ENCODE measurements at regions not wholly inside any gene's neighbourhood (a gene's known extent, or its start where the extent isn't known, plus 50 kb on each side); places are given as distances from the start of the nearest gene placed in this dataset.

- no peak for DNase-seq (ENCODE audit: extremely low read depth, low read depth)
- TF ChIP-seq CTCF (IDR thresholded peaks at IDR 0.05; ENCODE audit: low read depth, low read length, missing control alignments): no peak
- H3K4me3 ChIP-seq (replicated peaks; ENCODE audit: low read depth, low read length): no peak overlapping the region
Measured at GRCh38 chr6:164838068-164838615, 471.3 kb downstream of the C6orf118 start.

DNA sequence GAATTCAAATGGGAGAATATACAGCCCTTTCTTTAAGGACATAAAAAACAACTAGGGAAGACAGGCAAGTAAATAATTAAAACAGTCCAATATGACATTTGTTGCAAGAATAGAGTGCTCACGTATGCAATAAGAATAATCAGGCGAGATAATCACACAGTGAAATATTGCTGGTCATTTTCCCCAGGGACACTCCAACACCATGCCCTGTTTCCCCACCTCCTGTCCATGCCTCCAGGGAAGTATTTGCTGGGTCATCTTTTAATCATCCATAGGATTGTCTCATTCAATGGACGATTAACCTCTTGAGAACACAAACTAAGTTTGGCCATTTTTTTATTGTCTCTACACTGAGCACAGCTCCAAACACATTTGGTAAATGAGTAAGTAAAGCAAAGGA, 472.9 kb downstream of the C6orf118 start:
- no peak for DNase-seq (ENCODE audit: extremely low read depth, low read depth)
- TF ChIP-seq CTCF (IDR thresholded peaks at IDR 0.05; ENCODE audit: low read depth, low read length, missing control alignments): no peak

DNA sequence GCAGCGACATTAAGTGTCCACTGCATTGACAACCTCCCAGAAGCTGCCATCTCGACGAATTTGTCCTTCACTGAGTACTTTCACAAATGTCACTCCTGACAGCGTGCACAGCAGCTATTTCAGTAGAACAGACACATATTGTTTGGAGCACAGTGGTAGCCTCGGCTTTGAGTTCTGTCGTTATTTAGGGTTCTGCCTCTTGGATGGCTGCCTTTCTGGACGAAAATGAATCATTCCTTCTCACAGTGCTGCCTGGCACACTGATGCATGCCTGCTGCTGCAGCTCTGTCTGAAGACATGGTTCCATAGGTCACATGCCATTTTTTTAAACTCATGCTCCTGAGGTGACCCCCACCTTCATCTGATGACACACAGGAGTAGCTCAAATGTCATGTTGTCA, 477.0 kb downstream of the C6orf118 start:
- DNase-seq (ENCODE audit: extremely low read depth, low read depth): no peak
- no peak overlapping the region for H3K4me3 ChIP-seq (replicated peaks; ENCODE audit: low read depth, low read length)

More for the DNA sequence above, 472.9 kb downstream of the C6orf118 start:
- no peak overlapping the region for H3K4me3 ChIP-seq (replicated peaks; ENCODE audit: low read depth, low read length)

GRCh38 chr6:164827537-164827936, 481.9 kb downstream of the C6orf118 start:
- no peak overlapping the region for H3K4me3 ChIP-seq (replicated peaks; ENCODE audit: low read depth, low read length)
- DNase-seq (ENCODE audit: extremely low read depth, low read depth): no peak
- no peak for TF ChIP-seq CTCF (IDR thresholded peaks at IDR 0.05; ENCODE audit: low read depth, low read length, missing control alignments)

More for the DNA sequence above, 477.0 kb downstream of the C6orf118 start:
- TF ChIP-seq CTCF (IDR thresholded peaks at IDR 0.05; ENCODE audit: low read depth, low read length, missing control alignments): no peak

DNA sequence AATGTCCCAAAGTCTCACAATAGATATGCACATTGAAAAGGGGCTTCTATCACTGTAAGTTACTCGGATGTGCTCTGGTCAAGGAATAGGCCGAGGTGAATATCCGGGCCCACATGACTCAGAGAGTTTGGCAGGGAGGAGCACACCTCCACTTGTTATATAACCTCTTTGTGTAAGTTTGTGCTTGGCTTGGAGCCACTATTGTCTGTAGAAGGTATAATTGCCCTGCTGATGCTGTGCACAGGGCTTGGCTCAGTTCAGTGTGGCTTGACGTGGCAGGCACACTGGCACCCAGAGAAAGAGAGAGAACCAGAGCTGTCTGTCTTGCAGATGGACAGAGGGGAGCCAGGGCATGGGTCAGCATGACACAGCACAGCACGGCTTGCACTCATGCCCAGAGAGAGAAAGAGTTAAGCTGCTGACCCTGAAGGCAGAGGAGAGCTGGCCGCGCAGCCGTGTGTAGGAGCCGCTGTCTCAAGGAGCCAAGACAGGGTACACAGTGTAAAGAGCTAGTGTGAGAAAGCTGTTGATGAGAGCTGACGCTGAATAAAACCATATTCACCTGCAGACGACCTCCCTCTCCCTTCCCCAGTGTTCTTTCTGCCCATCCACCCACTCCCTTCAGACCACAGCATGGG, 482.5 kb downstream of the C6orf118 start:
- H3K4me3 ChIP-seq (replicated peaks; ENCODE audit: low read depth, low read length): no peak overlapping the region
- DNase-seq (ENCODE audit: extremely low read depth, low read depth): no peak
- TF ChIP-seq CTCF (IDR thresholded peaks at IDR 0.05; ENCODE audit: low read depth, low read length, missing control alignments): no peak

DNA sequence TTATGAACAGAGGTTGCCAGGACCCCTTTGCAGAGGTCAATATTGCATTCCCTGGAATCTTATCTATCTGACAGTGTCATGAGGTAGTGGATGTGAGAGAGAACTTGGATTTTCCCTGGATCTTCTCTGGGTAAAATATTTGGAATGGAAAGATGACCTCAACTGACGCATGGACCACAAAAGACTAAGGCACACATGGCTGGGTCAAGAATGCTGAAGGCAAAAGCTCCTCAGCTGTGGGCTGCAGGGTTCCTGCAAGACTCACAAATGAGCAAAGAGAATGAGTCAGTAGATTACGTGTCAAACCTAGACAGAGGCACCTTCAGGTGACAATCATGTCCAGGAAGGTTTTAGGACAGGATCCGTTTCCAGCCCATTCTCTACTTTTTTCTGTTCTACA, 484.0 kb downstream of the C6orf118 start:
- no peak for TF ChIP-seq CTCF (IDR thresholded peaks at IDR 0.05; ENCODE audit: low read depth, low read length, missing control alignments)
- H3K4me3 ChIP-seq (replicated peaks; ENCODE audit: low read depth, low read length): no peak overlapping the region
- DNase-seq (ENCODE audit: extremely low read depth, low read depth): no peak

- no peak for DNase-seq (ENCODE audit: extremely low read depth, low read depth)
- no peak for TF ChIP-seq CTCF (IDR thresholded peaks at IDR 0.05; ENCODE audit: low read depth, low read length, missing control alignments)
- no peak overlapping the region for H3K4me3 ChIP-seq (replicated peaks; ENCODE audit: low read depth, low read length)
Measured at GRCh38 chr6:164817662-164818061, 491.7 kb downstream of the C6orf118 start.

All from HFF-Myc (cell line).